GM23248 (cell line): ENCODE measurements at regions not wholly inside any gene's neighbourhood (a gene's known extent, or its start where the extent isn't known, plus 50 kb on each side); places are given as distances from the start of the nearest gene placed in this dataset.

ENCODE experiments used
- DNase-seq: peaks from one replicate; pipeline ENCODE4 v3.0.0-alpha.2; 2015
- H2AFZ ChIP-seq: fragments of 200-600 bp; sonication (generic); 2 replicates; pipeline ENCODE4 v1.6.1; 2016; ENCODE audit warnings: antibody characterized with exemption
- H3F3A ChIP-seq: fragments of 200-600 bp; sonication (generic); 2 replicates; pipeline ENCODE4 v1.6.1; 2016; ENCODE audit warnings: mild to moderate bottlenecking, antibody characterized with exemption, mixed run types; ENCODE audit not compliant: insufficient read depth
- H3K27ac ChIP-seq: fragments of 200-600 bp; sonication (generic); 2 replicates; pipeline ENCODE4 v1.5.1; 2016; ENCODE audit warnings: mild to moderate bottlenecking
- H3K27me3 ChIP-seq: fragments of 200-600 bp; sonication (generic); replicated peaks from 2 replicates; pipeline ENCODE4 v1.6.1; 2016; ENCODE audit warnings: mild to moderate bottlenecking; ENCODE audit not compliant: insufficient read depth
- H3K36me3 ChIP-seq: fragments of 200-600 bp; sonication (generic); 2 replicates; pipeline ENCODE4 v1.6.1; 2016; ENCODE audit warnings: low read depth, mild to moderate bottlenecking
- H3K4me1 ChIP-seq: fragments of 200-600 bp; sonication (generic); 2 replicates; pipeline ENCODE4 v1.6.1; 2016; ENCODE audit warnings: mild to moderate bottlenecking; ENCODE audit not compliant: insufficient read depth
- H3K4me2 ChIP-seq: fragments of 200-600 bp; sonication (generic); one replicate; pipeline ENCODE4 v1.6.1; 2016; ENCODE audit warnings: mild to moderate bottlenecking; ENCODE audit not compliant: unreplicated experiment
- H3K4me3 ChIP-seq: fragments of 200-600 bp; sonication (generic); 2 replicates; pipeline ENCODE4 v1.5.1; 2016; ENCODE audit warnings: mild to moderate bottlenecking
- H3K79me2 ChIP-seq: fragments of 200-600 bp; sonication (generic); 2 replicates; pipeline ENCODE4 v1.6.1; 2016; ENCODE audit warnings: mild to moderate bottlenecking; ENCODE audit not compliant: insufficient read depth
- H3K9ac ChIP-seq: fragments of 200-600 bp; sonication (generic); 2 replicates; pipeline ENCODE4 v1.6.1; 2016; ENCODE audit warnings: mild to moderate bottlenecking
- H3K9me2 ChIP-seq: fragments of 200-600 bp; sonication (generic); 2 replicates; pipeline ENCODE4 v1.6.1; 2016; ENCODE audit warnings: mixed run types, mild to moderate bottlenecking, moderate library complexity; ENCODE audit not compliant: insufficient read depth
- H3K9me3 ChIP-seq: fragments of 200-600 bp; sonication (generic); one replicate; pipeline ENCODE4 v1.6.1; 2017; ENCODE audit warnings: low read depth
- H4K20me1 ChIP-seq: fragments of 200-600 bp; sonication (generic); 2 replicates; pipeline ENCODE4 v1.6.0; 2016; ENCODE audit not compliant: insufficient read depth
- EZH2 ChIP-seq: fragments of 200-600 bp; sonication (generic); IDR thresholded peaks from 2 replicates; pipeline ENCODE4 v1.6.1; 2018; ENCODE audit warnings: antibody characterized with exemption, mild to moderate bottlenecking; ENCODE audit not compliant: insufficient read depth, poor library complexity, severe bottlenecking
- EZH2phosphoT487 ChIP-seq: fragments of 200-600 bp; sonication (generic); IDR thresholded peaks from 2 replicates; pipeline ENCODE4 v1.6.1; 2018; ENCODE audit warnings: antibody characterized with exemption, moderate library complexity, mild to moderate bottlenecking, low read depth; ENCODE audit not compliant: insufficient read depth
- WGBS, 2 experiments: methylation state at CpG; one replicate each; pipeline ENCODE4 v1.1.6; 2015 to 2017; ENCODE audit warnings: low lambda C conversion rate in 2 of 2, low coverage in 1 of 2; ENCODE audit errors: missing lambda C conversion rate in 2 of 2; 5-methylcytosine and 5-hydroxymethylcytosine counted together
- in situ Hi-C: fragments of 300-500 bp; cut with MboI; formaldehyde crosslinking; loops from 2 replicates; pipeline ENCODE4 v1.15.0; 2020

GRCh38 chr18:54052732-54053429 is 171.6 kb downstream of the MBD2 start:
- in situ Hi-C loops = loop anchor here (10.0 kb wide), 1 partner anchor 62 kb away; no protein-coding TSS in a partner anchor

GRCh38 chr18:54052259-54052658 is 172.2 kb downstream of the MBD2 start:
- Histone ChIP-seq H3K4me2 (no peak overlapping the region), H3K9ac (no peak overlapping the region), H3K4me3 (no peak overlapping the region), H3F3A (no peaks in the 10 kb centered on the region), H2AFZ (no peak overlapping the region), H3K36me3 (no peaks in the 10 kb centered on the region), H3K27ac (no peak overlapping the region), H3K27me3 (no peaks in the 10 kb centered on the region), H4K20me1 (no peaks in the 10 kb centered on the region), H3K4me1 (no peaks in the 10 kb centered on the region), H3K9me3 (no peaks in the 10 kb centered on the region), H3K9me2 (no peaks in the 10 kb centered on the region), H3K79me2 (no peaks in the 10 kb centered on the region)
- in situ Hi-C loops = loop anchor here (10.0 kb wide), 1 partner anchor 63 kb away; no protein-coding TSS in a partner anchor
- TF ChIP-seq EZH2 = no peak
- no peak for TF ChIP-seq EZH2phosphoT487
- DNase-seq = no peak

More at GRCh38 chr18:54052732-54053429, 171.6 kb downstream of the MBD2 start:
- no peaks in the 10 kb centered on the region for H3F3A ChIP-seq
- H3K27ac ChIP-seq = no peak overlapping the region
- H4K20me1 ChIP-seq = no peaks in the 10 kb centered on the region
- H2AFZ ChIP-seq = no peak overlapping the region
- H3K4me3 ChIP-seq = no peak overlapping the region
- H3K9me3 ChIP-seq = no peaks in the 10 kb centered on the region
- 34 to 47% methylated on average over 2 of the region's 2 CpGs for WGBS, 2 experiments
- H3K9me2 ChIP-seq = no peaks in the 10 kb centered on the region
- no peak for TF ChIP-seq EZH2
- TF ChIP-seq EZH2phosphoT487 = no peak
- DNase-seq = no peak
- no peaks in the 10 kb centered on the region for H3K27me3 ChIP-seq
- H3K79me2 ChIP-seq = no peaks in the 10 kb centered on the region
- H3K4me1 ChIP-seq = no peaks in the 10 kb centered on the region
- H3K4me2 ChIP-seq = no peak overlapping the region
- no peak overlapping the region for H3K9ac ChIP-seq
- no peaks in the 10 kb centered on the region for H3K36me3 ChIP-seq

- H3K27ac ChIP-seq = no peak overlapping the region
- no peaks in the 10 kb centered on the region for H4K20me1 ChIP-seq
- H2AFZ ChIP-seq = no peak overlapping the region
- H3K79me2 ChIP-seq = no peaks in the 10 kb centered on the region
- 44 to 53% methylated on average over 2 of the region's 2 CpGs for WGBS, 2 experiments
- DNase-seq = peak; percentile 10
- H3K27me3 ChIP-seq = no peaks in the 10 kb centered on the region
- no peak overlapping the region for H3K9ac ChIP-seq
- in situ Hi-C loops = no loop called here
- TF ChIP-seq EZH2phosphoT487 (no peak), EZH2 (no peak)
- no peak overlapping the region for H3K4me2 ChIP-seq
- H3K36me3 ChIP-seq = no peaks in the 10 kb centered on the region
- no peak overlapping the region for H3K4me3 ChIP-seq
- H3K4me1 ChIP-seq = no peaks in the 10 kb centered on the region
- H3F3A ChIP-seq = no peaks in the 10 kb centered on the region
- no peaks in the 10 kb centered on the region for H3K9me2 ChIP-seq
- H3K9me3 ChIP-seq = no peaks in the 10 kb centered on the region
These were observed 180.8 kb downstream of the MBD2 start for GRCh38 chr18:54043484-54044251.

GRCh38 chr18:54035927-54036326 is 188.5 kb downstream of the MBD2 start:
- H3K4me3 ChIP-seq = no peak overlapping the region
- no peak overlapping the region for H3K4me2 ChIP-seq
- no peaks in the 10 kb centered on the region for H3F3A ChIP-seq
- H3K4me1 ChIP-seq = no peaks in the 10 kb centered on the region
- TF ChIP-seq EZH2phosphoT487 (no peak), EZH2 (no peak)
- H4K20me1 ChIP-seq = no peaks in the 10 kb centered on the region
- no peak overlapping the region for H3K9ac ChIP-seq
- no peaks in the 10 kb centered on the region for H3K79me2 ChIP-seq
- no peaks in the 10 kb centered on the region for H3K36me3 ChIP-seq
- in situ Hi-C loops = no loop called here
- H3K9me2 ChIP-seq = no peaks in the 10 kb centered on the region
- DNase-seq = no peak
- no peaks in the 10 kb centered on the region for H3K9me3 ChIP-seq
- H3K27ac ChIP-seq = no peak overlapping the region
- no peak overlapping the region for H2AFZ ChIP-seq
- H3K27me3 ChIP-seq = no peaks in the 10 kb centered on the region
